A549 (cell line): ENCODE measurements at regions not wholly inside any gene's neighbourhood (a gene's known extent, or its start where the extent isn't known, plus 50 kb on each side); places are given as distances from the start of the nearest gene placed in this dataset.

ENCODE experiments used
- BHLHE40 ChIP-seq: IDR thresholded peaks from 2 replicates; pipeline ENCODE4 v1.6.1; 2012; ENCODE audit warnings: low read depth, low read length, inconsistent platforms
- EHF ChIP-seq: fragments of 250-450 bp; sonication (Bioruptor Pico); IDR thresholded peaks from 2 replicates; pipeline ENCODE4 v1.5.0; 2020; ENCODE audit warnings: mild to moderate bottlenecking
- MAFK ChIP-seq: fragments of 450-650 bp; IDR thresholded peaks from 2 replicates; pipeline ENCODE4 v1.6.1; 2014; ENCODE audit not compliant: partially characterized antibody
- MAZ ChIP-seq: fragments of 150-350 bp; IDR thresholded peaks from 2 replicates; pipeline ENCODE4 v1.6.1; 2014; ENCODE audit warnings: antibody characterized with exemption, low read depth, low read length, borderline replicate concordance
- POLR2A ChIP-seq: IDR thresholded peaks from 2 replicates; pipeline ENCODE4 v1.6.1; 2012; ENCODE audit warnings: mild to moderate bottlenecking, low read length
- TF ChIP-seq, protein P1 (sequence below): fragments of >200 bp; sonication (Bioruptor Twin); formaldehyde crosslinking; IDR thresholded peaks from 3 replicates; pipeline ENCODE4 v1.5.1; 2016
- TF ChIP-seq, protein P2 (sequence below): fragments of 150-350 bp; IDR thresholded peaks from 2 replicates; pipeline ENCODE4 v1.6.1; 2014; ENCODE audit warnings: low read depth, mild to moderate bottlenecking, low read length
- TF ChIP-seq, protein P3 (sequence below): fragments of 200-600 bp; sonication (generic); IDR thresholded peaks from 2 replicates; pipeline ENCODE4 v1.6.1; 2016; ENCODE audit warnings: antibody characterized with exemption, mild to moderate bottlenecking, moderate library complexity

DNA sequence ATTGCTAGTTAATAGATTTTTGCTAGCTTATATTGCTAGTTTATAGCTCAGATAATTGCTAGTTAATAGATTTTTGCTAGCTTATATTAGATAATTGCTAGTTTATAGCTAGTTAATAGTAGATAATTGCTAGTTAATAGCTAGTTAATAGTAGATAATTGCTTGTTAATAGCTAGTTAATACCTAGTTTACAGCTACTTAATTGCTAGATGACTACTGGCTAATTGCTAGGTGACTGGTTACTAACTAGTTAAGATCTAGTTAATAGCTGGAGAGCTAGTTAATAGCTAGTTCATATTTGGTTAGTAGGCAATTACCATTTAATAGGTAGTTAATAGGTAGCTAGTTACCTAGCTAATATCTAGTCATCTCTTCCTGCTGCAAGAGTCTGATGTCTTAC is 633.8 kb upstream of the CT83 start:
- TF ChIP-seq, protein P1, sequence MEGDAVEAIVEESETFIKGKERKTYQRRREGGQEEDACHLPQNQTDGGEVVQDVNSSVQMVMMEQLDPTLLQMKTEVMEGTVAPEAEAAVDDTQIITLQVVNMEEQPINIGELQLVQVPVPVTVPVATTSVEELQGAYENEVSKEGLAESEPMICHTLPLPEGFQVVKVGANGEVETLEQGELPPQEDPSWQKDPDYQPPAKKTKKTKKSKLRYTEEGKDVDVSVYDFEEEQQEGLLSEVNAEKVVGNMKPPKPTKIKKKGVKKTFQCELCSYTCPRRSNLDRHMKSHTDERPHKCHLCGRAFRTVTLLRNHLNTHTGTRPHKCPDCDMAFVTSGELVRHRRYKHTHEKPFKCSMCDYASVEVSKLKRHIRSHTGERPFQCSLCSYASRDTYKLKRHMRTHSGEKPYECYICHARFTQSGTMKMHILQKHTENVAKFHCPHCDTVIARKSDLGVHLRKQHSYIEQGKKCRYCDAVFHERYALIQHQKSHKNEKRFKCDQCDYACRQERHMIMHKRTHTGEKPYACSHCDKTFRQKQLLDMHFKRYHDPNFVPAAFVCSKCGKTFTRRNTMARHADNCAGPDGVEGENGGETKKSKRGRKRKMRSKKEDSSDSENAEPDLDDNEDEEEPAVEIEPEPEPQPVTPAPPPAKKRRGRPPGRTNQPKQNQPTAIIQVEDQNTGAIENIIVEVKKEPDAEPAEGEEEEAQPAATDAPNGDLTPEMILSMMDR: no peak
- TF ChIP-seq POLR2A (no peak), BHLHE40 (no peak), EHF (CRISPR knock-in tag) (no peak), MAZ (no peak), MAFK (no peak)
- TF ChIP-seq, protein P2, sequence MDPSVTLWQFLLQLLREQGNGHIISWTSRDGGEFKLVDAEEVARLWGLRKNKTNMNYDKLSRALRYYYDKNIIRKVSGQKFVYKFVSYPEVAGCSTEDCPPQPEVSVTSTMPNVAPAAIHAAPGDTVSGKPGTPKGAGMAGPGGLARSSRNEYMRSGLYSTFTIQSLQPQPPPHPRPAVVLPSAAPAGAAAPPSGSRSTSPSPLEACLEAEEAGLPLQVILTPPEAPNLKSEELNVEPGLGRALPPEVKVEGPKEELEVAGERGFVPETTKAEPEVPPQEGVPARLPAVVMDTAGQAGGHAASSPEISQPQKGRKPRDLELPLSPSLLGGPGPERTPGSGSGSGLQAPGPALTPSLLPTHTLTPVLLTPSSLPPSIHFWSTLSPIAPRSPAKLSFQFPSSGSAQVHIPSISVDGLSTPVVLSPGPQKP: no peak
- TF ChIP-seq, protein P3, sequence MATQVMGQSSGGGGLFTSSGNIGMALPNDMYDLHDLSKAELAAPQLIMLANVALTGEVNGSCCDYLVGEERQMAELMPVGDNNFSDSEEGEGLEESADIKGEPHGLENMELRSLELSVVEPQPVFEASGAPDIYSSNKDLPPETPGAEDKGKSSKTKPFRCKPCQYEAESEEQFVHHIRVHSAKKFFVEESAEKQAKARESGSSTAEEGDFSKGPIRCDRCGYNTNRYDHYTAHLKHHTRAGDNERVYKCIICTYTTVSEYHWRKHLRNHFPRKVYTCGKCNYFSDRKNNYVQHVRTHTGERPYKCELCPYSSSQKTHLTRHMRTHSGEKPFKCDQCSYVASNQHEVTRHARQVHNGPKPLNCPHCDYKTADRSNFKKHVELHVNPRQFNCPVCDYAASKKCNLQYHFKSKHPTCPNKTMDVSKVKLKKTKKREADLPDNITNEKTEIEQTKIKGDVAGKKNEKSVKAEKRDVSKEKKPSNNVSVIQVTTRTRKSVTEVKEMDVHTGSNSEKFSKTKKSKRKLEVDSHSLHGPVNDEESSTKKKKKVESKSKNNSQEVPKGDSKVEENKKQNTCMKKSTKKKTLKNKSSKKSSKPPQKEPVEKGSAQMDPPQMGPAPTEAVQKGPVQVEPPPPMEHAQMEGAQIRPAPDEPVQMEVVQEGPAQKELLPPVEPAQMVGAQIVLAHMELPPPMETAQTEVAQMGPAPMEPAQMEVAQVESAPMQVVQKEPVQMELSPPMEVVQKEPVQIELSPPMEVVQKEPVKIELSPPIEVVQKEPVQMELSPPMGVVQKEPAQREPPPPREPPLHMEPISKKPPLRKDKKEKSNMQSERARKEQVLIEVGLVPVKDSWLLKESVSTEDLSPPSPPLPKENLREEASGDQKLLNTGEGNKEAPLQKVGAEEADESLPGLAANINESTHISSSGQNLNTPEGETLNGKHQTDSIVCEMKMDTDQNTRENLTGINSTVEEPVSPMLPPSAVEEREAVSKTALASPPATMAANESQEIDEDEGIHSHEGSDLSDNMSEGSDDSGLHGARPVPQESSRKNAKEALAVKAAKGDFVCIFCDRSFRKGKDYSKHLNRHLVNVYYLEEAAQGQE: no peak
